Right lobe of liver (tissue), 6 donors: ENCODE measurements at regions not wholly inside any gene's neighbourhood (a gene's known extent, or its start where the extent isn't known, plus 50 kb on each side); places are given as distances from the start of the nearest gene placed in this dataset.

ENCODE experiments used
- ATAC-seq, 4 donors: fragments of 200-7000 bp; cut with Tn5 transposase; one replicate each; pipeline ENCODE4 v1.9.1; 2020; ENCODE audit warnings: mild to moderate bottlenecking in 4 of 4, moderate library complexity in 4 of 4
- DNase-seq, 3 donors: peaks; one replicate each; pipeline ENCODE4 v3.0.0-alpha.2; 2020
- H3K27ac ChIP-seq, 3 donors: fragments of 200-600 bp; one replicate each; pipeline ENCODE4 v1.8.0; 2022
- H3K27me3 ChIP-seq, 2 donors: fragments of 200-600 bp; one replicate each; pipeline ENCODE4 v1.8.0; 2022
- H3K36me3 ChIP-seq, 4 donors: fragments of 200-600 bp; sonication (generic) in 1 of 4; one replicate each; pipeline versions ENCODE4 v1.5.1 to v1.8.0; 2017 to 2022; ENCODE audit warnings: control low read depth in 1 of 4
- H3K4me1 ChIP-seq, 4 donors: fragments of 200-600 bp; sonication (generic) in 1 of 4; one replicate each; pipeline versions ENCODE4 v1.5.1 to v1.8.0; 2017 to 2022; ENCODE audit warnings: control low read depth in 1 of 4
- H3K4me3 ChIP-seq, 3 donors: fragments of 200-600 bp; one replicate each; pipeline ENCODE4 v1.8.0; 2022
- H3K9me3 ChIP-seq, 4 donors: fragments of 200-600 bp; sonication (generic) in 1 of 4; one replicate each; pipeline versions ENCODE4 v1.5.1 to v1.8.0; 2017 to 2022; ENCODE audit warnings: control low read depth in 1 of 4
- POLR2A ChIP-seq: fragments of 450-650 bp; IDR thresholded peaks from one replicate; pipeline ENCODE4 v1.6.1; 2017; ENCODE audit warnings: antibody characterized with exemption, mild to moderate bottlenecking
- WGBS: methylation state at CpG from one replicate; pipeline ENCODE4 v1.1.6; 2018; ENCODE audit warnings: low coverage, low lambda C conversion rate; ENCODE audit not compliant: insufficient coverage; ENCODE audit errors: missing lambda C conversion rate; 5-methylcytosine and 5-hydroxymethylcytosine counted together
- intact Hi-C, 2 donors: fragments of 100-400 bp; cut with DNase I; formaldehyde crosslinking; loops; one replicate each; pipeline versions ENCODE4 v1.11.2 to v1.14.1; 2022
- TF ChIP-seq, protein P1 (sequence below), 4 donors: fragments of 200-600 bp in 3 of 4; fragments of 450-650 bp in 1 of 4; IDR thresholded peaks; one replicate each; pipeline versions ENCODE4 v1.5.1 to v1.8.0; 2016 to 2022; ENCODE audit warnings: antibody characterized with exemption in 4 of 4, mild to moderate bottlenecking in 2 of 4
- donor health status: DM: no; HTN: yes; CAD: no.
- donor health status: DM: no; HTN: no; CAD: no.
- donor health status: DM: no; HTN: no; CAD: no.
- donor health status: DM: no; HTN: yes; CAD: no.
- donor health status: DM: no; HTN: yes; CAD: no.

DNA sequence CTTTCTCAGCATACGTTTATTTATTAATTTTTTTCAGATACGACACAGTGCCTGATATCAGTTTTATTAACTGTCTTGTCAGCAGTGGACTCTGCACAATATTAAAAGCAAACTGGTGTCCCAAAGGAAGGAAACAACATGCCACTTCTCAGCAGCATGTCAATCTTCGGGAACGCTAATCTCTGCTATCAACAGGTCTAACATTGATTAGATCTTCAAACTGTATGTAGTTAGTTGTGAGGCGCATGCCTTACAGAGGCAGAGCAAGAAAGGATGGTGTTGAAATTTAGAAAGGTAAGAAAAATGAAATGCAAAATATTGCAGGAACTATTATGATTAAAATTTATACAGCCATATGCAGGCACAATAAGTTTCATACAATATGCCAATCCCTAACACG is 233.7 kb upstream of the NDST3 start:
- Histone ChIP-seq H3K36me3 (no peaks in the 10 kb centered on the region), H3K27me3 (no peaks in the 10 kb centered on the region), H3K4me3 (no peak overlapping the region), H3K9me3 (no peaks in the 10 kb centered on the region), H3K27ac (no peak overlapping the region), H3K4me1 (no peaks in the 10 kb centered on the region)
- ATAC-seq (no peak), DNase-seq (no peak)
- intact Hi-C loops = no loop called here
- TF ChIP-seq, protein P1, sequence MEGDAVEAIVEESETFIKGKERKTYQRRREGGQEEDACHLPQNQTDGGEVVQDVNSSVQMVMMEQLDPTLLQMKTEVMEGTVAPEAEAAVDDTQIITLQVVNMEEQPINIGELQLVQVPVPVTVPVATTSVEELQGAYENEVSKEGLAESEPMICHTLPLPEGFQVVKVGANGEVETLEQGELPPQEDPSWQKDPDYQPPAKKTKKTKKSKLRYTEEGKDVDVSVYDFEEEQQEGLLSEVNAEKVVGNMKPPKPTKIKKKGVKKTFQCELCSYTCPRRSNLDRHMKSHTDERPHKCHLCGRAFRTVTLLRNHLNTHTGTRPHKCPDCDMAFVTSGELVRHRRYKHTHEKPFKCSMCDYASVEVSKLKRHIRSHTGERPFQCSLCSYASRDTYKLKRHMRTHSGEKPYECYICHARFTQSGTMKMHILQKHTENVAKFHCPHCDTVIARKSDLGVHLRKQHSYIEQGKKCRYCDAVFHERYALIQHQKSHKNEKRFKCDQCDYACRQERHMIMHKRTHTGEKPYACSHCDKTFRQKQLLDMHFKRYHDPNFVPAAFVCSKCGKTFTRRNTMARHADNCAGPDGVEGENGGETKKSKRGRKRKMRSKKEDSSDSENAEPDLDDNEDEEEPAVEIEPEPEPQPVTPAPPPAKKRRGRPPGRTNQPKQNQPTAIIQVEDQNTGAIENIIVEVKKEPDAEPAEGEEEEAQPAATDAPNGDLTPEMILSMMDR (IDR thresholded peaks at IDR 0.05) = no peak
- no peak for TF ChIP-seq POLR2A
- 83% methylated on average over 6 of the region's 6 CpGs for WGBS

DNA sequence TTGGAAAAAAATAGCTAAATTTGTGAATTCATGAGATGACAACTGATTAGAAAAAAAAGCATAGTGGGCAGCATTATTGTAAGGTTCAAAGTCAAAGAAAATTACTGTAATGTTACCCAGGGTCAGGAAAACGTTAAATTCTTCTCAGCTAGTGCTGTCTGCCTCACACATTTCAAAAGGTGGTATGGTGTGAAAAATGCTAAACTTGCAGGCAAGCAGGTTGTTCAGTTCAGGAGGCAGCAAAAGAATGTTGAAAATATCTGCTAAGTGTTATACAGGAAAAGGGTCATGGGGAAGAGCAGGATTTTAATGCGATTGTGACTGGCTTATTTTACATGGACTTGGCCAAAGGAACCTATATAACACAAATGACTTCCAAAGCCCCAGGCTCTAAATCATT is 232.5 kb upstream of the NDST3 start:
- Histone ChIP-seq H3K4me3 (no peak overlapping the region), H3K27ac (no peak overlapping the region), H3K36me3 (no peaks in the 10 kb centered on the region), H3K4me1 (no peaks in the 10 kb centered on the region), H3K27me3 (no peaks in the 10 kb centered on the region), H3K9me3 (no peaks in the 10 kb centered on the region)
- TF ChIP-seq, protein P1 (IDR thresholded peaks at IDR 0.05) = no peak
- TF ChIP-seq POLR2A = no peak
- no peak for DNase-seq
- 55% methylated on average over 2 of the region's 2 CpGs for WGBS
- intact Hi-C loops = no loop called here
- no peak for ATAC-seq

DNA sequence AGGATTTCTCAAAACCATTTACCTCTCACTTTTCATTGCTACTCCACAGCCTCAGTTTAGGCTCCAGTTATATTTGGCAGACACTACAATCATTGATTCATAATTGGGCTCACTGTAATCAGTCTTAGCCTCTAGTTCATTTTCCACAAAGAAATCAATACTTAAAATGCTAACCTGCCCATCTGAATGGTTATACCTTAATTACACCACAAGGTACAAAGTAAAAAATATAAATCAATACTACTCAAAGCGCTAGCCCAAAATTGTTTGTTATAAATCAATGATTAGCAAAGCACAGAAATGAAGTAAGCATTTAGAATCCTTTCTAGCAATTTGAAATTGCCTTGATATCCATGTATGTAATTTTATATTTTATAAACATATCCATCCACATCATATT is 222.6 kb upstream of the NDST3 start:
- H3K9me3 ChIP-seq = no peaks in the 10 kb centered on the region
- intact Hi-C loops = no loop called here
- H3K27ac ChIP-seq = no peak overlapping the region
- no peak overlapping the region for H3K4me3 ChIP-seq
- no peaks in the 10 kb centered on the region for H3K27me3 ChIP-seq
- no peaks in the 10 kb centered on the region for H3K36me3 ChIP-seq
- peaks cover 0 to 10% (median 0%) of the 10 kb centered on the region in 4 donors for H3K4me1 ChIP-seq
- DNase-seq = no peak
- ATAC-seq = peak in 3 of 4 donors; percentile 33 to 61 (median 45)
- 27% methylated on average over 1 of the region's 1 CpG for WGBS
- TF ChIP-seq, protein P1 (IDR thresholded peaks at IDR 0.05) = no peak
- TF ChIP-seq POLR2A = no peak

DNA sequence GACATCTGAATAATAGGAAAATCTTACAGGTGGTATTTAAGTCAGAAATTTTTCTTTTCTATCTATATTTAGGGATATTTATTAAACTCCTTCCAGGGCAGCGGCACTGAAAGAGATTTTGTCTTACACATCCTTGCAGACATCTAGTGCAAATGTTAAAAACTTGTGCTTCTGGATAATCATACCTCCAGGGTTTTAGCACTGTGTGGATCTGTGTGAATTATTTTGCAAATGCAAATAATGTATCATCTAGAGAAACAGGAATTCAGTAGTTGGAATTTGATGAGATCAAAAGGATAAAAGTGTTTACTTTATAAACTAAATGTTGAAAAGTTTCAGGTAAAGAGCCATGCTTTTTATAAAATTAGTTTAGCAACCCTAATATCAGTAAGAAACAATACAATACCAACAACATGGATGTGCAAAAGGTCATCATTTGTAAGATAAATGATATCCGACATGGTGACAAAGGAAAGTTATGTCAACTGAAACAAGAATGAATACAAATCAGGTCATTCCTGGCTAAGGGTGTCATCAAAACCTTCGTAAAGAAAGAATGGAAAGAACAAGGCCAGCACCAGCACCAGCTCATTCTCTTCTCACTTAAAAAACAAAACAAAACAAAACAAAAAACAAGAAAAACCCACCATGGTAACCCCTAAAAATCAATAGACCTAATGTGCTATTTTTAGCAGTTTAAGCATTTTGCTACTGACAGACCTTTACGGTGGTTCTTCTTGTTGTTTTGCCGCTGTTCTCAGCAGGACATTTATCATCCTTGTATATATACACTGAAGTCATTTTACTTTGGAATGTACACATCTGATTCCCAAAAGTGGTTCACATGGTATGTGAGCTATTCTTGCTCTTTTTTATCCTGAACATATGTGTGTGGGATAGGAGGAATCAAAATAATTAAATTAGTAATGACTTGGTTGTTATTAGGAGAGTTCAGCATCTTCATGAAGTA is 219.7 kb upstream of the NDST3 start:
- Histone ChIP-seq H3K27ac (no peak overlapping the region), H3K27me3 (no peaks in the 10 kb centered on the region), H3K9me3 (no peaks in the 10 kb centered on the region), H3K36me3 (no peaks in the 10 kb centered on the region), H3K4me1 (peaks cover 0 to 10% (median 0%) of the 10 kb centered on the region in 4 donors), H3K4me3 (no peak overlapping the region)
- intact Hi-C loops = no loop called here
- ATAC-seq (no peak), DNase-seq (no peak)
- TF ChIP-seq, protein P1 (IDR thresholded peaks at IDR 0.05) = no peak
- no peak for TF ChIP-seq POLR2A
- 85% methylated on average over 5 of the region's 5 CpGs for WGBS
